Muscle layer of duodenum (tissue), 2 donors: ENCODE measurements at regions not wholly inside any gene's neighbourhood (a gene's known extent, or its start where the extent isn't known, plus 50 kb on each side); places are given as distances from the start of the nearest gene placed in this dataset.
"Not testable (repeated sequence)": the region's sequence is repeated elsewhere in the genome, so short reads cannot be mapped to it uniquely, and the experiment has no call there.

Experiments
- H3K27ac ChIP-seq: one replicate; pipeline ENCODE4 v1.7.0; 2013; ENCODE audit warnings: mild to moderate bottlenecking, low read length
- H3K27me3 ChIP-seq: one replicate; pipeline ENCODE4 v1.7.0; 2013; ENCODE audit warnings: low read depth, mild to moderate bottlenecking, control low read depth, low read length
- H3K36me3 ChIP-seq, 2 donors: one replicate each; pipeline ENCODE4 v1.7.0; 2013; ENCODE audit warnings: low read length in 2 of 2, control low read depth in 1 of 2, mild to moderate bottlenecking in 1 of 2; ENCODE audit not compliant: insufficient read depth in 2 of 2, control insufficient read depth in 1 of 2
- H3K4me1 ChIP-seq, 2 donors: one replicate each; pipeline ENCODE4 v1.7.0; 2013; ENCODE audit warnings: low read length in 2 of 2, mild to moderate bottlenecking in 2 of 2, control low read depth in 1 of 2, moderate library complexity in 1 of 2; ENCODE audit not compliant: insufficient read depth in 2 of 2, control insufficient read depth in 1 of 2
- H3K4me3 ChIP-seq, 2 donors: one replicate each; pipeline ENCODE4 v1.7.0; 2013; ENCODE audit warnings: low read length in 2 of 2, low read depth in 1 of 2, mild to moderate bottlenecking in 1 of 2
- H3K9me3 ChIP-seq, 2 donors: one replicate each; pipeline ENCODE4 v1.7.0; 2013; ENCODE audit warnings: low read length in 2 of 2, control low read depth in 1 of 2, mild to moderate bottlenecking in 1 of 2; ENCODE audit not compliant: control insufficient read depth in 1 of 2
- donor health status: healthy.

DNA sequence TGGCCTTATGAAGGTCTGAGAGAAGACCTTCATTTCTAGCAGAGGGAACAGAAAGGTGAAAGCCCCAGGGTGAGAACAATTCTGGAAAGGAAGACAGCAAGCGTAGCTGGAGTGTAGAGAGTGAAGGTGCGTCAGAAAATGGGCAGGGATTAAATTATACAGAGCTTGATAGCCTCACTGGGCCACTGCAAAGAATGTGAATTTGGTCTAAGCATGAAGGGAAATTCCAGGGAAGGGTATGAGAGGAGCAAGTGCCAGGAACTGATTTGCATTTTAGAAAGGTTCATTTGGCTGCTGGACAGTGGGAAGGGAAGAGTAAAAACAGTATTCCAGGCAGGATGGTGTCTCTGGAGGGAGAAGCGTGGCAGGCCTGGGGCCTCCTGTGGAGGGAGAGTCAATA lies 274.1 kb upstream of the ASIC2 start:
- Histone ChIP-seq H3K27ac (no peak overlapping the region), H3K4me1 (no peaks in the 10 kb centered on the region), H3K9me3 (no peaks in the 10 kb centered on the region), H3K4me3 (no peak overlapping the region), H3K36me3 (no peaks in the 10 kb centered on the region), H3K27me3 (no peaks in the 10 kb centered on the region)

DNA sequence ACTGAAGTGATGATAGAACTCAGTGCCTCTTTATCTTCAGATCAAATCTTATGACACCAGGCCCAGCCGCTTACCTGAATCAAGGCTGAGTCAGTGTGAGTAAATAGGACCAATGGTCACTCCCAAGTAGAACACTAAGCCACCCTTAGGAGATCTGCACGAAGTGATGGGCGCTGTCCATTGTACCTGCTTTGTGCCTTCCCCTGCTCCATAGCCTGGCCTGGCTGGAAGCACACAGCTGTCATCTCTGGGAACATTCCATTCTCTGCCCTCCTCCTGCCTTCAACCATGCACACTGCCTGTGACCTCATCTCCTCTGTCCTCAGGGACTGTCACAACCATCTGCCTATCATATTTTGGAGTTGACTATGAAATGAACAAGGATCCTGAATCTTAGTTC lies 279.5 kb upstream of the ASIC2 start:
- no peaks in the 10 kb centered on the region for H3K4me1 ChIP-seq
- H3K27me3 ChIP-seq = no peaks in the 10 kb centered on the region
- no peaks in the 10 kb centered on the region for H3K9me3 ChIP-seq
- no peak overlapping the region for H3K27ac ChIP-seq
- no peaks in the 10 kb centered on the region for H3K36me3 ChIP-seq
- H3K4me3 ChIP-seq = no peak overlapping the region

DNA sequence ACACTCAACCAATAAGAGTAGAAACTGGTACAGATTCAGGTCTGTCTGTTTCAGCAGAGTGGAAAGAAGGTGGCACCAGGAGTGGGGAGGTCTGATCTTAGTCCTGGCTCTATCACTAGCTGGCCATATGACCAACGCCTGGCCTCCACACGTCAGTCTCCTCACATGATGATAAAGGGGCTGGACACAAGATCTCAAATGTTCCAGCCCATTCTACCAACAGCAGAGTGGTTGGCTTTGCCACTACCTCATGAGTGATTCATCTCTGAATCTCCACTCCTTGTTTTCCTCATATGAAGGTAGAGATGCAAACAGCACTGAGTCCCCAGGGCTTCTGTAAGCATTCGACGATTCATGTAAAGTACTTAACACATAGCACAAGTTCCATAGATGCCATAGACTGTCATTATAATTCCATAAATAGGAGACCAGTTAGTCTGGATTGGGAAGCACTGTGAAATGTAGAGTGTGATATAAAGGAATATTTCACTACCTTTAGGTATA lies 281.9 kb upstream of the ASIC2 start:
- Histone ChIP-seq H3K4me3 (no peak overlapping the region), H3K9me3 (no peaks in the 10 kb centered on the region), H3K27me3 (no peaks in the 10 kb centered on the region), H3K36me3 (no peaks in the 10 kb centered on the region), H3K27ac (no peak overlapping the region), H3K4me1 (no peaks in the 10 kb centered on the region)

DNA sequence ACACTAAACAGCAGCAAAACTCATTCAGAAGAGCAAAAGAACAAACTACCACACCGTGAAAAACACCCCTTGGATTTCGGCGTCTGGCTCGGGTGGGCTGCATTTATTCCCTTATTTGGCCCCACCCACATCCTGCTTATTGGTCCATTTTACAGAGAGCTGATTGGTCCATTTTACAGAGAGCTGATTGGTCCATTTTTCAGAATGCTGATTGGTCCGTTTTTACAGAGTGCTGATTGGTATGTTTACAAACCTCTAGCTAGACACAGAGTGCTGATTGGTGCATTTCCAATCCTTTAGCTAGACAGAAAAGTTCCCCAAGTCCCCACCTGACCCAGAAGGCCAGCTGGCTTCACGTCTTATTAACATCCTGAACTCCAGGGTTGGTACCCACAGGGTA lies 286.6 kb upstream of the ASIC2 start:
- H3K4me1 ChIP-seq, H3K36me3 ChIP-seq, H3K9me3 ChIP-seq, H3K27me3 ChIP-seq, H3K4me3 ChIP-seq, H3K27ac ChIP-seq: not testable (repeated sequence)

DNA sequence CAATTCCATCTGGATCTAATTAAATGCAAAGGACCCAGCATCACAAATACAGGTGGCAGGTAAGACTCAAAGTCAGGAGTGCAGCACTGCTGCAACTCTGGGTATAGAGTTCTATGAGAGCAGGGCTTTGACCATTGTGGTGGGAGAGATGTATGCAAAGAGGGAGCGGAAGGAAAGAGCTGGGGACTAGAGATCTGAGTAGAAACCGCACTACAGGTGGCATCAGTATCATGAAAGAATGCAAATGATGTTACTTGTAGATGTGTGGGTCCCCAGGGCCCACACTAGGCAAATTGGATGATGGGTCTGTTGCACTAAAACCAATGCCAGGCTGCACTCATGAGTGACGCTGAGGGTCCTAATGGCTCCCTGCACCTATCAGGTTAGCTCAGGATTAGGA lies 287.1 kb upstream of the ASIC2 start:
- no peaks in the 10 kb centered on the region for H3K9me3 ChIP-seq
- no peak overlapping the region for H3K27ac ChIP-seq
- H3K4me1 ChIP-seq = no peaks in the 10 kb centered on the region
- H3K27me3 ChIP-seq = no peaks in the 10 kb centered on the region
- H3K4me3 ChIP-seq = no peak overlapping the region
- H3K36me3 ChIP-seq = no peaks in the 10 kb centered on the region

DNA sequence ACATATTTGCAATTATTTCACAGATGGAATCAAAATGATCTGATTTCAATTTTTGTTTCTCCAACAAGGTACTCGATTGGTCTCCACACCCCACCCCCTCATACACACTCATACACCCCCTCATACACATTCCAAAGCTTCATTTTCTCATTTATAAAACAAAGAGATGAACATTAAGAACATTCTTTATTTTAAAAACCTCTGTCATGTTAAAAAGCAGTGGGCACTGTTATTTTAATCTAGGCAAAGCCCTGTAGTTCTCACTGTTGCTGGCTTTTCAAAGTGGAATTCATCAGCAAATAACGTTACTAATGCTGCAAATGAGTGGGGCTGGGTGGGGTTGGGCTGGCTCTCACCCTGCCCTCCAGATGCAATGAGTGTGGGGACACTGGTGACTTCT lies 289.6 kb upstream of the ASIC2 start:
- H3K4me1 ChIP-seq = no peaks in the 10 kb centered on the region
- H3K27ac ChIP-seq = no peak overlapping the region
- no peaks in the 10 kb centered on the region for H3K9me3 ChIP-seq
- H3K27me3 ChIP-seq = no peaks in the 10 kb centered on the region
- H3K4me3 ChIP-seq = no peak overlapping the region
- H3K36me3 ChIP-seq = no peaks in the 10 kb centered on the region

DNA sequence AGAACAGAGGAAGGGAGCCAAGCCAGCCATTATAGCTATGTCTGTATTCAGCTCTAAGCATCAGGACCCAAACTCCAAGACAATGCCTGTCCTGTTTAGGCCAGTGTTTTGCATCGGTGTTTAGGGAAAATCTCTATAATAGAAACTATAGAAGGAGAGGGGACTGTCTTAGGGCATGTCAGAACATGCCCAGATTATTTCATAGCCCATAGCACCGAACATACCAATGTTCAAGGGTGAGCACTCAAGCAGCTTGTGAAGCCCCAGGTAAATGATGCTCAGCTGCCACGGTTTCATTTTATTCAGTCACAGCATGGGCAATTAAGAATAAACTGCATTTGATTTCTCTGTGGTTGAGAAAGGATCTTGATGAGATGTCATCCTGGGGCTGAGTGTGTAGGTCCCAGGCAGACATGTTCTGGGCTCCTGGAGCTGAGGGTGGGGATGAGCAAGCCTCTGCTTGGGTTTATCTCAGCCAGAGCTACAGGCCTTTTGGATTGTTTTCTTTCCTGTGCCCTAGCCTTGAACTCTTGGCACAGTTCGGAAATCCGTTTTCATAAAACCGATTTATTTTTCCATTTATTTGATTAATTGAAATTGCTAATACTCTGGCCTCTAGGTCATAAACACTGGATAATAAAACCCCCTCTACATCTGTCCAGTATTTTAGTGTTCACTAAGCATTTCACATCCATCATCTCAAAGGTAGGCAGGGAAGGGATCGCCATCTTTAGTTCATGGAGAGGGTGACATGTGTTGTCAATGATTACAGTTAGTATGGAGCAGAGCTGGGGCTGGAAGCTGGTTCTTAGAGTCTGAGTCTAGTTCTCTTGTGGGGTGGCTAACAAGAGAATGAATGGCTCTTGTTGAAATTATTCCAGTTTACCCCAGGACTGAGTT lies 290.7 kb upstream of the ASIC2 start:
- no peaks in the 10 kb centered on the region for H3K9me3 ChIP-seq
- no peak overlapping the region for H3K27ac ChIP-seq
- no peaks in the 10 kb centered on the region for H3K4me1 ChIP-seq
- no peak overlapping the region for H3K4me3 ChIP-seq
- no peaks in the 10 kb centered on the region for H3K27me3 ChIP-seq
- H3K36me3 ChIP-seq = no peaks in the 10 kb centered on the region

DNA sequence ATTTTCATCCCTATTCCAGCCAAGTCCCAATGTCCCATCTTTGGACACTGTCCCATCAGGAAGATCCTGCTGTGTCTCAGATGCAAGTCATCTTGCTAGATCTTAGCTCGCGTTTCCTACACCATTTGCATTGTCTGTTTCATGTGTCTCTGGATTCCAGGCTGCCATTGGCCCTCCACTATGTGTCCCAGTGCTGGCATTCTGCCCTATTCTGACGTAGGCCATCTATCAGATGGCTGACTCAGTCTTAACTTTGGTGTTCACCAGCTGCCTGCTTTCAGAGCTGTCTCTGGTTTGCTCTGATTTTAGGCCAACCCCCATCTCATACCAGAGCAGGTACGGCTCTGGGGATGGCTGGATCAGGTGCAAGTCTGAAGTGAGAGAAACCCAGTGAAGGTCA lies 300.9 kb upstream of the ASIC2 start:
- no peaks in the 10 kb centered on the region for H3K9me3 ChIP-seq
- H3K4me3 ChIP-seq = no peak overlapping the region
- H3K27ac ChIP-seq = no peak overlapping the region
- no peaks in the 10 kb centered on the region for H3K27me3 ChIP-seq
- no peaks in the 10 kb centered on the region for H3K4me1 ChIP-seq
- no peaks in the 10 kb centered on the region for H3K36me3 ChIP-seq

DNA sequence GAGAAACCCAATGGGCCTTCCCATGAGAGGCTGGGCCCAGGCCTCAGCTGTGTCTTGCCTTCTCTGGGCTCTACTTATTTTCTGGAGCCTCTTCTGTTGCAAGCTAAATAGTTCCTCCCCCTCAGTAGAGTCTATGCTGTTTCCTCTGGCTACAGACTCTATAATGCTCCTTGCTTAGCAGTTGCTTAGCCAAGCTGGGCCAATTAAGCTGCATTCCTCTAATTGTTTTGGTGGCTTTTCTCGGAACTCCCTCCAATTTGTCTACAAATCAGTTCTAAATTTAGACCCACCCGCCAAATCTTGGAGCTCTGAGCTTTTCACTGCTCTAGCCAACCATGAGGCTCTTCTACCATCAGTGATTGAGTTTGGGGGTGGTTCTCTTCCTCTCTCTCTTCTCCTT lies 302.7 kb upstream of the ASIC2 start:
- H3K27ac ChIP-seq = no peak overlapping the region
- H3K4me1 ChIP-seq = no peaks in the 10 kb centered on the region
- H3K9me3 ChIP-seq = no peaks in the 10 kb centered on the region
- H3K36me3 ChIP-seq = no peaks in the 10 kb centered on the region
- no peaks in the 10 kb centered on the region for H3K27me3 ChIP-seq
- no peak overlapping the region for H3K4me3 ChIP-seq

DNA sequence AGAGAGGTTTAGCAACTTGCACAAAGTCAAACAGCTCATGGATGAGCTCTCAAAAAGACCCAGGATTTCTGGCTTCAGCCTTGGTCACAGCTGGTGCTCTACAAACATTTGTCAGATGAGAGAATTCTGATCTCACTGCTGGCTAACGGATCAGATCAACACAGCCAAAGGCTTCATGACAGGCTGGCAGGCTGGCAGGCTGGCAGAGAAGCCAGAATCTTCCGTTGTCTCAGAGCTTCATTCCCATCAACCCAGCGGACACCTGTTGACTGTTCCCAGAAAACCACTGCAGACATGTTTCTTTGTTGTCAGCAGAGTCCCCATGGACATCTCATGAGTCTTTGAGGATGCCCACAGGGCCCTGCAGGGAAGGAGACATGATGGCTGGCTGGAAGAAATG lies 303.8 kb upstream of the ASIC2 start:
- H3K9me3 ChIP-seq = no peaks in the 10 kb centered on the region
- H3K4me3 ChIP-seq = no peak overlapping the region
- H3K4me1 ChIP-seq = no peaks in the 10 kb centered on the region
- H3K27me3 ChIP-seq = no peaks in the 10 kb centered on the region
- H3K27ac ChIP-seq = no peak overlapping the region
- no peaks in the 10 kb centered on the region for H3K36me3 ChIP-seq

DNA sequence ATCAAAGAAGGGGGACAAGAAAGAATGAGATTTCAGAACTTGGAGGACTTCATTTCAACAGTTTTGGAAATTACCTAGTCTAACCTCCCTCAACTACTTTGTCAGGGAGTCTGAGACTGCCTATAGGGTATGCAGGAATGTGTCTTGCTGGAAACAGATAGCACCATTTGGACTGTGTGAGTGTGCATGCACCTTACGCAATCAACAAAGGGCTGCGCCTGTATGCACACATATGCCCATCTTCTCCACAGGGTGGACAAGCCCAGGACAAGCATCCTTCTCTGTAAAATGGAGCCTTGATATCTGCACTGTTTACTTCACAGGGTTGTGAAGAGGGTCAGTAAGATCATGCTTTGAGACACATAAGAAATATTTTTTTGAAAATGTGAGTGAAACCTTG lies 305.7 kb upstream of the ASIC2 start:
- H3K4me1 ChIP-seq = no peaks in the 10 kb centered on the region
- H3K27me3 ChIP-seq = no peaks in the 10 kb centered on the region
- H3K27ac ChIP-seq = no peak overlapping the region
- no peaks in the 10 kb centered on the region for H3K36me3 ChIP-seq
- H3K9me3 ChIP-seq = no peaks in the 10 kb centered on the region
- H3K4me3 ChIP-seq = no peak overlapping the region

DNA sequence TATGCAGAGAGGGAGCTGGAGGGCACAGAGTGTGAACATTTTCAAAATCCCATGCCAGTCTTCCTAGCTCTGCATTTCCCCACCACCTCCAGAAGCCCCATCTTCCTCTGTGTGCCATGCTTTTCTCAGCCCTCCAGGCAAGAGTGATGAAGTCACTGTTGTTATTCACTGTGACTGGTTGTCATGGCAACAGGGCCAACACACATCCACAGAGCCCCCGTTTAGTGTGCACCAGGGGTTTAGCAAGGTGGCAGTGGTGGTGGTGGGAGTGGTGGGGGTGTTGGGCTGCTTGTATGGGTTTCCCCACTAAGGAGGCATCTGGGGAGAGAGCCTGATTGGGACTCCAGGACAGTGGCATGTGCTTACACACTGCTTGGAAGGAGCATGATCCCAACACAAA lies 309.9 kb upstream of the ASIC2 start:
- Histone ChIP-seq H3K4me3 (no peak overlapping the region), H3K36me3 (no peaks in the 10 kb centered on the region), H3K4me1 (no peaks in the 10 kb centered on the region), H3K9me3 (no peaks in the 10 kb centered on the region), H3K27ac (no peak overlapping the region), H3K27me3 (no peaks in the 10 kb centered on the region)
